Keratinocyte (primary cell): ENCODE measurements at regions not wholly inside any gene's neighbourhood (a gene's known extent, or its start where the extent isn't known, plus 50 kb on each side); places are given as distances from the start of the nearest gene placed in this dataset.

Source experiments
- EZH2 ChIP-seq: IDR thresholded peaks from one replicate; pipeline ENCODE4 v1.6.1; 2012; ENCODE audit warnings: inconsistent platforms, mild to moderate bottlenecking, low read length, moderate library complexity
- TF ChIP-seq, protein P1 (sequence below), 3 experiments: IDR thresholded peaks in 1 of 3; conservative IDR thresholded peaks in 1 of 3; optimal IDR thresholded peaks in 1 of 3; 2 replicates in 2 of 3; 3 replicates in 1 of 3; pipeline versions ENCODE3 to v1.5.1; 2011; ENCODE audit warnings: low read length in 3 of 3, mild to moderate bottlenecking in 3 of 3, moderate library complexity in 2 of 3, control low read depth in 1 of 3, inconsistent platforms in 1 of 3; ENCODE audit not compliant: insufficient read depth in 2 of 3; ENCODE audit errors: extremely low read depth in 1 of 3

DNA sequence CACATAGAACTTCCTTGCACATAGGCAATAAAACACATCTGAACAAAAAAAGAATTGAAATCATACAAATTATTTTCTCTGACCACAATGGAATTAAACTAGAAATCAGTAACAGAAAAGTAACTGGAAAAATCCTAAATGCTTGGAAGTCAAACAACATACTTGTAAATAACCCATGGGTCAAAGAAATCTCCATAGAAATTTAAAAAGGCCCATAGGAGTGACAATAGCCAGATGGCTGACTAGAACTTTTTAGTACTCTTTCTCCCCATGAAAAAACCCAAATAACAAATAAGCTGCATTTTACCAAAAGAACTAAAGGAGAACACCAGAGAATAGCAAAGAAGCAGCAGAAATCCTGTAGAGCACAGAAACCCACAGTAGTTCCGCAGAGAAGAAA lies 139.2 kb upstream of the COL3A1 start:
- TF ChIP-seq, protein P1, sequence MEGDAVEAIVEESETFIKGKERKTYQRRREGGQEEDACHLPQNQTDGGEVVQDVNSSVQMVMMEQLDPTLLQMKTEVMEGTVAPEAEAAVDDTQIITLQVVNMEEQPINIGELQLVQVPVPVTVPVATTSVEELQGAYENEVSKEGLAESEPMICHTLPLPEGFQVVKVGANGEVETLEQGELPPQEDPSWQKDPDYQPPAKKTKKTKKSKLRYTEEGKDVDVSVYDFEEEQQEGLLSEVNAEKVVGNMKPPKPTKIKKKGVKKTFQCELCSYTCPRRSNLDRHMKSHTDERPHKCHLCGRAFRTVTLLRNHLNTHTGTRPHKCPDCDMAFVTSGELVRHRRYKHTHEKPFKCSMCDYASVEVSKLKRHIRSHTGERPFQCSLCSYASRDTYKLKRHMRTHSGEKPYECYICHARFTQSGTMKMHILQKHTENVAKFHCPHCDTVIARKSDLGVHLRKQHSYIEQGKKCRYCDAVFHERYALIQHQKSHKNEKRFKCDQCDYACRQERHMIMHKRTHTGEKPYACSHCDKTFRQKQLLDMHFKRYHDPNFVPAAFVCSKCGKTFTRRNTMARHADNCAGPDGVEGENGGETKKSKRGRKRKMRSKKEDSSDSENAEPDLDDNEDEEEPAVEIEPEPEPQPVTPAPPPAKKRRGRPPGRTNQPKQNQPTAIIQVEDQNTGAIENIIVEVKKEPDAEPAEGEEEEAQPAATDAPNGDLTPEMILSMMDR (optimal IDR thresholded peaks at IDR 0.05 in 1 of 3, IDR thresholded peaks at IDR 0.05 in 1 of 3, conservative IDR thresholded peaks at IDR 0.05 in 1 of 3; ENCODE audit: extremely low read depth in 1 of 3, insufficient read depth in 2 of 3, low read length in 3 of 3): no peak
- no peak for TF ChIP-seq EZH2
